ENCODE measurements at regions not wholly inside any gene's neighbourhood (a gene's known extent, or its start where the extent isn't known, plus 50 kb on each side); places are given as distances from the start of the nearest gene placed in this dataset.

- H3K27ac ChIP-seq = no peak overlapping the region
- no peak for TF ChIP-seq ZFX (IDR thresholded peaks at IDR 0.05; ENCODE audit: borderline replicate concordance)
- TF ChIP-seq CTCF (IDR thresholded peaks at IDR 0.05) = no peak
Observed at GRCh38 chr2:763766-764525, 86.7 kb upstream of the TMEM18 start.

DNA sequence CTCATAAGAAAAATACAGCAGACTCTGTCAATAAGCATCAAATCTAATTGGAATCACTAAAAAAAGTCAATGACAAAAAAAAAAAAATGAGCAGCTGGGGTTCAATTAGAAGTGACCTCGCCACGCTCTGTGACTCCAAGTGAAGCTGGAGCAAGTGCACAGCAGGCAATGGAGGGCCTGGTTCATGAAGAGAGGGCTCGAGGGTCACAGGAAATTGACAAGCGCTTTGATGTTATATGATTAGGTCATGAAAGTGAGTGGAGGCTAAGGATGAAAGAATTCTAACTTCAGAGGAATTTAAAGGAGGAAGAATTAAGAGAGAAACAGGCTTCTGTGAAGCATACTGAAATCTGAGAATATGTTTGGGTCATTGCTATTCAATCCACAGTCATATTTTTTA, 85.4 kb upstream of the TMEM18 start:
- TF ChIP-seq CTCF (IDR thresholded peaks at IDR 0.05) (no peak), ZFX (IDR thresholded peaks at IDR 0.05; ENCODE audit: borderline replicate concordance) (no peak)
- no peak overlapping the region for H3K27ac ChIP-seq

DNA sequence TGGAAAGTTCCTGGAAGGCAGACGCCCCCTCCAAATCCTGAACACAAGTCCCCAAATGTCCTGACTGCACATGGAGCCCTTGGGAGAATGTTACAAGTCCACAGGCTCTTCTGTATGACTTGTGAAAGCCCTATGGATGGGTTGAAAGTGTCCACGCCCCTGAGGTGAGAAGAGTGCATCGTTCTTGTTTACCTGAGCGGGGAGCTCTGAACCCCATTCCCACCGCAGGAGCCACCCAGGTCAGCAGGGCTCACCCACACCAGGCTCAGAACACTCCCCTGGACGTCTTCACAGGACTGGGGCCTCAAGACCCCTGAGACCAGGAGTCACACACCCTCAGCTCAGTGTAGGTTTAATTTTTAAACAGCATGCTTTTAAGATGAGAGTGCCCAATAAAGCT, 84.2 kb upstream of the TMEM18 start:
- no peak for TF ChIP-seq ZFX (IDR thresholded peaks at IDR 0.05; ENCODE audit: borderline replicate concordance)
- TF ChIP-seq CTCF (IDR thresholded peaks at IDR 0.05) = no peak
- H3K27ac ChIP-seq = no peak overlapping the region

DNA sequence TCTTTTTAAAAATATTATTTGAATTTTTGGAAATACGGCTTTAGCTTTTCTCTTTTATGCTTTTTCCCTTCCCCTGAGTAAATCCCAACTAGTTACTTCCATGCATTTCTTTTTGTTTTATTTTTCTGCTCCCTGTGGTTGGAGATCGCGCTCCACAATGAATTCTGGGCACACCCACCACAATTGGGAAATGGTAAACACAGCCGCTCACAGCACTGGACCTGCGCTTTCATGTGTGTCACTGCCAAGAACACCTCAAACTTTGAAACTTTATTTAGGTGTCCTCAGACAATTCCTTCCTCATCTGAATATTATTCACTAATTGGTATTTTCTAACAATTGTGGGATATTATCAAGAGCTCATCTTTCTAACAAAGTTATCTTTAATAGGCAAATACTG, 82.8 kb upstream of the TMEM18 start:
- no peak for TF ChIP-seq CTCF (IDR thresholded peaks at IDR 0.05)
- TF ChIP-seq ZFX (IDR thresholded peaks at IDR 0.05; ENCODE audit: borderline replicate concordance) = no peak
- no peak overlapping the region for H3K27ac ChIP-seq

- H3K27ac ChIP-seq = no peak overlapping the region
- no peak for TF ChIP-seq CTCF (IDR thresholded peaks at IDR 0.05)
- TF ChIP-seq ZFX (IDR thresholded peaks at IDR 0.05; ENCODE audit: borderline replicate concordance) = no peak
Observed at GRCh38 chr2:758073-758820, 81.0 kb upstream of the TMEM18 start.

GRCh38 chr2:753123-753522, 75.9 kb upstream of the TMEM18 start:
- no peak overlapping the region for H3K27ac ChIP-seq
- no peak for TF ChIP-seq CTCF (IDR thresholded peaks at IDR 0.05)

- TF ChIP-seq ZFX (IDR thresholded peaks at IDR 0.05; ENCODE audit: borderline replicate concordance) (no peak), CTCF (IDR thresholded peaks at IDR 0.05) (no peak)
- no peak overlapping the region for H3K27ac ChIP-seq
Observed at GRCh38 chr2:751474-751873, 74.3 kb upstream of the TMEM18 start.

Measured in 22Rv1 (cell line).